GM04503 (cell line): ENCODE measurements at regions not wholly inside any gene's neighbourhood (a gene's known extent, or its start where the extent isn't known, plus 50 kb on each side); places are given as distances from the start of the nearest gene placed in this dataset.

Source experiments
- DNase-seq: peaks from one replicate; pipeline ENCODE4 v3.0.0-alpha.2; 2012; ENCODE audit warnings: low read depth

- no peak for DNase-seq
Measured at GRCh38 chr11:82373781-82374542, 359.7 kb downstream of the FAM181B start.

DNA sequence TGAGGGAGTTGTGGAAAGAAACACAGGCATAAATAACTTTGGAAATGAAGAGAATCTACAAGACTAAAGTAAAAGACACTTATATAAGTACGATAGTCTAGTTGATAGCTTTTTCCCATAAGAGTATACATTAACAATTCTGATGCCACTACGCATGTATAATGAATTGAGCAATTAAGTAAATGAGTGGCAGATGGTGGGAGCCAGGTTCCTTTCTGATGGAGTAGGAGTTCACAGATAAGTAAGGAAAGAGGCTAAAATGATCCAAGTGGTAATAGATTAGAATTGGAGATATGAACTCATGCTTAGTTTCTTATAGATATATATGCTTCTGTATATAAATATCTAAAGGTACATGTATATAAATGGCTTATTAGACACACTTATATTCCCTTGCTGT, 368.3 kb downstream of the FAM181B start:
- DNase-seq = no peak

- no peak for DNase-seq
Measured at GRCh38 chr11:82356316-82356715, 377.3 kb downstream of the FAM181B start.

- DNase-seq = no peak
Measured at GRCh38 chr11:82355313-82355823, 378.3 kb downstream of the FAM181B start.

DNA sequence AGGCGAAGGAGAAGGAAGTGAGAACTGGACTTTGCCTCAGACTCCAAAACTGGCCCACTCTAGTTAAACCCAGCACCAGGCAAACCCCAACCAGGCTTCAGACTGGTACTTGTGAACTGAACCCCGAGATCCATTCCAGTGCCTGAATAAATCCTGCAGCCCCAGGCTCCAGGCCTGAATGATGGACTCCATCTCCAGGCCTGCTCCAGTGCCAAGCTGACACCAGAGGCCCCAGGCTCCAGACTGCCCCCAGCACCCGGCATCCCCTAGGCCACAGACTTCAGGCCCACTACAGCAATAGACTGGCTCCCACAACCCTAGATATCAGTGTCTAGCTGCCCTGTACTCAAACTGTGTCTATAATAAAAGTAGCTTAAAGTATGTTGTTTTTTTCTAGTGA, 406.8 kb downstream of the FAM181B start:
- DNase-seq = no peak

DNA sequence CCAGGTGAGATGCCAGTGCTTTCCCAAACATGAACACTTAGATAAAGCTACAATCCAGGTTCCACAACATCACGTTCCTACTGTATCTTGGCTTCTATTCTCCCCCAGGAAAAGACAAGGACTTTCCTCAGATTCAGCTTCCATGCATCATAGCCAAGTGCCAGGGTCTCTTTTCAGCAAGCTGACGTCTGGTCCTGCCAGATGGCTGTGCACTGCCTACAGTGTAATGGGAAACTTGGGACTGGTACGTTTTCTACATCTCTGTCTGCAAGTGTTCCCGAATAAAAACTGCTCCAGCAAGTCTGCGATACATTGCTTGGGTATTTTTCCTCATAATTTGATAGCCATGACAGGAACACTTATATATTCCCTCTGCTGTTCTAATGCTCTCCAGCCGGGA, 412.5 kb downstream of the FAM181B start:
- no peak for DNase-seq

- DNase-seq = no peak
Measured at GRCh38 chr11:82315093-82315492, 418.6 kb downstream of the FAM181B start.

GRCh38 chr11:82308979-82309378, 424.7 kb downstream of the FAM181B start:
- DNase-seq = no peak

DNA sequence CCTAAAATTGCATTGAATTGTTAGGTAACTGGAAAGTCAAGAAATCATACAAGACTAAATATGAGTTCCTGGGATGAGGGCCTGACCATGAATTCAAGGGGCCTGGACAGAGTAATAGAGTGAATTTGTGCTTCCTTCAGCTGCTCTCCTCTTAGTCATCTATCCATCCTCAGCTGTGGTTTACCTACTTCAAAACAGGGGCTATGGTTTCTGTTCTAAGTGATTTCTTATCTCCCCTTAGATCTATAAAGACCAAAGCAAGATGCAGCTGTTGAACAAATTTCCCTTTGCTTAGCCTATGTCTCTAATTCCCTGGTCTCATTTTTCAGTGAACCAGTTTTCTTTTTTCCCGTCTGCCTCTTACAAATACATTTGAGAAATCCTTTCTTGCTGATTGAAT, 428.5 kb downstream of the FAM181B start:
- DNase-seq = no peak

- DNase-seq = no peak
Measured at GRCh38 chr11:82303671-82304070, 430.0 kb downstream of the FAM181B start.

GRCh38 chr11:82288471-82288870, 445.2 kb downstream of the FAM181B start:
- no peak for DNase-seq

DNA sequence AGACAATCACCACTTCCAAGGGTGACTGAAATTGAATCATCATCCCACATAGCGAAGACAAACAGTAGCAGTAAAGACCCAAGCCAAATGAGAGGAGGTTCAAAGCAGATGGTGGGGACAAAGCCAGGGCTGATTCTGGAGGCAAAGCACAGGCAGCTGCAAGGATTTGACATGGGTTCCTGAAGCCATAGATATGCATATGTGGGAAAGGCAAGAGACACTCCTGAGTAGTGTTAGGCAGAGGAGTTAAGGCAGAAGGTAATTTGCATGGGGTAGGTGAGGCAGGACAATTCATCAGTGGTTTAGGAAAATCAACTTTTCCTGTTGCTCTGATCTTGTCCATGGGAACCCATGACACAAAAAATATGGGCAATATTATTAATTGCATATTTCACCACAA, 462.8 kb downstream of the FAM181B start:
- no peak for DNase-seq

GRCh38 chr11:82268627-82269026, 465.0 kb downstream of the FAM181B start:
- DNase-seq = no peak

DNA sequence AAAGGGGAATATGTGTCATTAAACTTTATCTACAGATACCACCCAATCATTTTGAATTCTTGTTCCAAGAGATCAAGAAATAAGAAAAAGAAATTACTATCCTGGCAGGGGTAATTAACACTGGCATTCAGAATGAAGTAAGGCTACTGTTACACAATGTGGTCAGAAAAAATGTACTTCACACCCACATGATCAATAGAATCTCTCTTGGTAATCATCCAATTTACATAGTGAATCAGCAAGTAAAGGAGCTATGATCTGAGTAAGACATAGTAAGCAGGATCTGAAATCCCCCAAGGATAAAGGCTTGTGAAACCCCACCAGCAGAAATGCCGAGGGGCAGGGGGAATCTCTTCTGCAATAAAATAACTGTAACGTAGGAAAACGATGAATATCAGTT, 466.5 kb downstream of the FAM181B start:
- DNase-seq = no peak

- no peak for DNase-seq
Measured at GRCh38 chr11:82261367-82261766, 472.3 kb downstream of the FAM181B start.

DNA sequence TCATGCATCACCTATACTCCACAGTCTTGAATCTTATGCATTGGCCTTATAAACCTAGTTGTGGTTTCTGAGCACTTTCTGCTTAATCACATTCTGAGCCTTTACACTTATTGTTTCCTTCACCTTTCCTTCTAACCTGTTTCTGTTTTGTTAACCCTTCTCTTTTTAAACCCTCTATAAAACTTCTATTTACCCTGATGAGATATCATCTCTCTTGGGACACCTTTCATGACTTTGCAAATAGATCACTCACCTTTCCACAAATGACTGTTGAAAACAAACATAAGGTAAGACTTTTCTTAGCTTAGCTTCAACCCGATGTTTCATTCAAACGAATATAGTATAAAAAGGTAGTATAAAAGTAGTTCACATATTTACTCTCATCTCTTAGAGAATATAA, 483.6 kb downstream of the FAM181B start:
- no peak for DNase-seq

DNA sequence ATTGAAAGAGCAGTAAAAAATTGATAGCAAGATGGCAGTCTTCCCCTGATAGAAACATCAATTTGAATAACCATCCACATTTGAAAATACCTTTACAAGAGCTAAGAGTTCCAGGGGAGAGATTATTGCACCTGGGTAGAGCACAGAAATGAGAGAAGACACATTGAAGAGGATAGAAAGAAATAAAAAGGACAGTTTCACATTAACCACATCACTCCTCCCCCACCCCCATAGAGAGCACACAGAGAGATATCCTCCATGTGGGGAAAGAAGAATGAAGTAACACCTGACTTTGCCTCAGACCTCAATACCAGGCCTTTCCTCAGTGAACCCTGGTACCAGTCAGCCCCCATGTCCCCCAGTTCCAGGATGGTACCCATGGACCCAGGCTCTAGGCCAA, 486.7 kb downstream of the FAM181B start:
- DNase-seq = no peak

DNA sequence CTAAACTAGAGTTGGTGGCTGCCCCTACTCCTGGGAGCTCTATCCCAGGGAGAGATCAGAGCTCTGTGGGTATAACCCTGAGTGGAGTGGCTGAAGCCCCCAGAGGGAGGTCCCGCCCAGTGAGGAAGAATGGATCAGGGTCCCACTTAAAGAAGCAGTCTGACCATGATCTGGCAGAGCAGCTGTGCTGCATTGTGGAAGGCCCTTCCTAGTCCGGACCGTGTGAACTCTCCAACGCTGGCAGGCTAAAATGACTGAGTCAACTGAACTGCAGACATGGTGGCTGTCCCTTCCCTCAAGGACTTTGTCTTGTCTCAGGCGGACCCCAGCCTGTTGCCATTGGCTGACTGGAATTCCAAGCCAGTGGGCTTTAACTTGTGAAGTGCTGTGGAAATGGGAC, 494.2 kb downstream of the FAM181B start:
- DNase-seq = no peak

- no peak for DNase-seq
Measured at GRCh38 chr11:82234256-82234655, 499.4 kb downstream of the FAM181B start.

DNA sequence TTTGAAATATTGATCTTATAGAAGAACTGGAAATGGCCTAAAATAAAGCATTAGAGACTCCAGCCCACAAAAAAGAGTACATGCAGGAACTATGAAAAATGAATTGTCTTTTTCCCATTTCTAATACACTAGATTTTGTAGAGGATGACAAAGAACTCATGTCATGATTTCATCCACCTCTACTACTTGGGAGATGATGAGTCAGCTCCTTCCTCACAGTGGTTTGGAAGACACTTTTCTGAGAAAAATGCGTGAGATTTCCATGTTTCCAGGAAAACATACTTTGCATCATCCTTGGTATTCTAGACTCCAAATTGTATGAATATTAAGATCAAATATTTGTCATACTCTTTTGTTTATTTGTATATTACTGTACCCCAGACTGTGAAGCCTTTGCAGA, 500.5 kb downstream of the FAM181B start:
- no peak for DNase-seq

GRCh38 chr11:82229341-82229740, 504.3 kb downstream of the FAM181B start:
- no peak for DNase-seq

- no peak for DNase-seq
Measured at GRCh38 chr11:82225930-82226329, 507.7 kb downstream of the FAM181B start.

DNA sequence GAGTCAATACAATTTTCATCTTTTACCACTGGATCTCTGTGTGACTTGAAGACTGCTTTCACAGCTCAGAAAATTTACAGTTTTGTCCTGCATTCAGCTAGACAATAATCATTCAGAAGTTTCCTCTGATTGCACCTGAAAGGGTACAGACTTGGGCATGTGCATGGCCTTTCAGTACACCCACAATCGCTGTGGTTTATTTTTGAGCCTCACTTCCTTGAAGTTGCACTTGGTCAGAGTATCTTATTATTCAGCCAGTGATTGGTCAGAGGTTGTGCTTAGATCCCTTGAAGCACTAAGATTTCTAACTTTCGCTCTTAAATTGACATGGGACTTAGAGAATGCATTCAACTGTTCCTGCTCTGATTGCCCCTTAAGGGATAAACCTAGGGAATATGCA, 508.2 kb downstream of the FAM181B start:
- DNase-seq = no peak

DNA sequence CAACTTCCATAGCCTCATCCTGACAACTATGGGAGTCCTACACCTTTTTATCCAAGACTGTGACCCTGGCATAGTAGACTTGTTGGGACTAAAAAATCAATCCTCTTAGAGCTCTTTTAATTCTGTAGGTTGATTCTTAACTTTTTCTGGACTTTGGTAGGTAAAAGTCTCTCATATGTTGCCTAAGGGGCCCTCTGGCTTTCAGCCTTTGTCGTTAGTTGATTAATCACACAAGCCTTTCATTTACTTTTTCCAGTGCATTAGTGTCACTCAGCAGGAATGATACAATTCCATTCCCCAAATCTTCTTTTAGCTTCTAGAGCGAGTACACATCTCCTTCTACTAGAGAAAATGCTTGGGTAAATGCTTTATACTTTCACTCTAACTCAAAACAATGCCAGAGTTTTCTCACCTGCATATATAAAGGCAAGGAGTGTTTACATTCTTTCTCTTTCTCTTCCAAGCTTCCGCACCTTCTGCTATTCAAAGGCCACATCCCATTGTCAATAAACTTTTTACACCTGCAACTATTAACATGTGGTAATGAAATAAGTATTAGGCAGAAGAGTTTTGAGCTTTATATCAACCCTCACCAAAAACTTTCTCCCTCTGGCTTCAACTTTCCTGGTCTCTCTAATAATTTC, 516.6 kb downstream of the FAM181B start:
- DNase-seq = no peak
